H1 (cell line): ENCODE measurements at regions not wholly inside any gene's neighbourhood (a gene's known extent, or its start where the extent isn't known, plus 50 kb on each side); places are given as distances from the start of the nearest gene placed in this dataset.

Experiments used
- GABPA ChIP-seq: IDR thresholded peaks from 2 replicates; pipeline ENCODE4 v1.6.1; 2011; ENCODE audit warnings: mild to moderate bottlenecking, low read length, moderate library complexity, borderline replicate concordance; ENCODE audit not compliant: insufficient read depth
- USF2 ChIP-seq: IDR thresholded peaks from 2 replicates; pipeline ENCODE4 v1.6.1; 2011; ENCODE audit warnings: low read length, improper control_type of control experiment
- TF ChIP-seq, protein P1 (sequence below), 3 experiments: IDR thresholded peaks; 1 replicate in 2 of 3; 2 replicates in 1 of 3; pipeline versions ENCODE4 v1.5.1 to v1.6.1; 2011; ENCODE audit warnings: low read length in 3 of 3, mild to moderate bottlenecking in 3 of 3, inconsistent platforms in 2 of 3, low read depth in 1 of 3, moderate library complexity in 1 of 3; ENCODE audit not compliant: insufficient read depth in 1 of 3; ENCODE audit errors: control extremely low read depth in 1 of 3

DNA sequence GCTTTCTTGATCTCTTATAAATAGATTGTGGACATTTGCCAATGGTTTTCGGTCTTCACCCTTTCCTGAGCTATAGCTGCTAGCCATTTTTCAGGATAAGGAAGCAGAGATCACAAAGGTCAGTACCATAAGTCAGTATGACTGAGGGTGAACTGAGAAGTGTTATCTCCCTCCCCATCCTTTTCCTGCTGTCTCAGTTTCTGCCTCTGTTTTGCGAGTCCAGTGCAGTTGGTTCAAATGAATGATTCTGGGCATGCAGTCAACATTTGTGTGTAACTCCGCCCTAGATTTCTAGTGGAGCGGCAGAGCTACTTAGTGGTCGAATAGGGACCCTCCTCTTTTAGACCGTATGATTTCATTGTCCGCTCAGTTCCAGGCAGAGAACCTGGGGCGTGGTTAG lies 460.8 kb upstream of the ARGLU1 start:
- TF ChIP-seq, protein P1, sequence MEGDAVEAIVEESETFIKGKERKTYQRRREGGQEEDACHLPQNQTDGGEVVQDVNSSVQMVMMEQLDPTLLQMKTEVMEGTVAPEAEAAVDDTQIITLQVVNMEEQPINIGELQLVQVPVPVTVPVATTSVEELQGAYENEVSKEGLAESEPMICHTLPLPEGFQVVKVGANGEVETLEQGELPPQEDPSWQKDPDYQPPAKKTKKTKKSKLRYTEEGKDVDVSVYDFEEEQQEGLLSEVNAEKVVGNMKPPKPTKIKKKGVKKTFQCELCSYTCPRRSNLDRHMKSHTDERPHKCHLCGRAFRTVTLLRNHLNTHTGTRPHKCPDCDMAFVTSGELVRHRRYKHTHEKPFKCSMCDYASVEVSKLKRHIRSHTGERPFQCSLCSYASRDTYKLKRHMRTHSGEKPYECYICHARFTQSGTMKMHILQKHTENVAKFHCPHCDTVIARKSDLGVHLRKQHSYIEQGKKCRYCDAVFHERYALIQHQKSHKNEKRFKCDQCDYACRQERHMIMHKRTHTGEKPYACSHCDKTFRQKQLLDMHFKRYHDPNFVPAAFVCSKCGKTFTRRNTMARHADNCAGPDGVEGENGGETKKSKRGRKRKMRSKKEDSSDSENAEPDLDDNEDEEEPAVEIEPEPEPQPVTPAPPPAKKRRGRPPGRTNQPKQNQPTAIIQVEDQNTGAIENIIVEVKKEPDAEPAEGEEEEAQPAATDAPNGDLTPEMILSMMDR (IDR thresholded peaks at IDR 0.05; ENCODE audit: control extremely low read depth in 1 of 3, insufficient read depth in 1 of 3, low read depth in 1 of 3, low read length in 3 of 3), result no peak
- no peak for TF ChIP-seq USF2
- TF ChIP-seq GABPA, result no peak
